ENCODE measurements at regions not wholly inside any gene's neighbourhood (a gene's known extent, or its start where the extent isn't known, plus 50 kb on each side); places are given as distances from the start of the nearest gene placed in this dataset.

GRCh38 chr17:74126959-74127358, 76.5 kb upstream of the RPL38 start:
- TF ChIP-seq POLR2A (IDR thresholded peaks at IDR 0.05; ENCODE audit: extremely low read depth, insufficient read length) (no peak), CTCF (IDR thresholded peaks at IDR 0.05; ENCODE audit: low read depth, low read length) (no peak)
